Stimulated activated CD8-positive, alpha-beta memory T cell treated with anti-CD3 and anti-CD28 coated beads, Interleukin-7, amount 100 ng/mL, for 4 hours (primary cell): ENCODE measurements at regions not wholly inside any gene's neighbourhood (a gene's known extent, or its start where the extent isn't known, plus 50 kb on each side); places are given as distances from the start of the nearest gene placed in this dataset.

Source experiments
- DNase-seq, 2 donors: peaks; one replicate each; pipeline ENCODE4 v3.0.0-alpha.2; 2020; ENCODE audit warnings: low read depth in 2 of 2

DNA sequence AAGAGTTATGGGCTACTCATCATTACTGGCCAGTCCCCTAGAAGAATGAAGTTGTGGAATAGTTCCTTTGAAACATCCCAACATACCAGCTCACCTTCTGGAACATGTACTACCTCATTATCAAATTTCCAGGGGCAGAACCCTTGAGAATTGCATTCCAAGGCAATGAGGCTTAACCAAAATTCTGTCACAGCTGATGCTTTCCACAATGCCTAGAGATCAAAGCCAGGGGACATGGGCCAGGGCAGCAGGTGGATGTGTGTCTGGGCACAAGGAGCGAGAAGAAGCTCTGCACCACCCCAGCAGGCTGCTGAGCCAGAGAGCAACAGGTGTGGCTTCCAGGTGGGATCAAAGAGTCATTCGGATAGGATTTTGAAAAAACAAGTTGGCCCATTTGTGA, 362.1 kb downstream of the EFNB2 start:
- DNase-seq: no peak

DNA sequence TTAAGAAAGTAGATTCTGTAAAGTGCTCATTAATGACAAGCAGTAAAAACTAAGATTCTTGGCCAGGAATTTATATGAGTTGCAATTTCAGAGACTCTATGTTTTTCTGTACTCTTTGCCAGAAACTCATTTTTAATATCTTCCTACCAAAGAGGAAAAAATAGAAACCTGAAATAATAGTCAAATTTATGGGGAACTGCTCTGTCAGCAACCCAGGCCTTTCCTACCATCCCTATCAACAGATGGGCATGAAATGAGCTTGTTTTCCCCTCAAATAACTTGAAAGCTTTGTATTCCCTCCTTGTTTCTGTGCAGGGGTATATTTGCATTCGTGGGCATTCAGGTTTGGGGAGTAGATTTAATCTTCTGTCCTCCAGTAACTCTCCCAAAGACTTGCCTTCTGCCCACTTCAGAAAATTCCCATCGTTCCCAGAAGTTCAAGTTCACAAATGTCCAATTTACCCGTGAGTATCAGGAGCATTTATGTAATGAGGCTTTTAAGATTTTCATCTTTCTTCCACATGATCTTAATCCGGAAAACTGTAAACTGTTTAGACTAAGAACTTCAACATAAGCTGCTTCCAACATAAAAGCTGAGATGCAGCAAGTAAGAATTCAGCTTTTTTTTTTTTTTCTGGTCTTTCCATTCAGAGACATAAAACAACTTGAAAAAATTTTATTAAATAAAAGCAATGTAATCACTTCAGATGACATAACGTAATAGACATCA, 363.1 kb downstream of the EFNB2 start:
- DNase-seq: no peak

DNA sequence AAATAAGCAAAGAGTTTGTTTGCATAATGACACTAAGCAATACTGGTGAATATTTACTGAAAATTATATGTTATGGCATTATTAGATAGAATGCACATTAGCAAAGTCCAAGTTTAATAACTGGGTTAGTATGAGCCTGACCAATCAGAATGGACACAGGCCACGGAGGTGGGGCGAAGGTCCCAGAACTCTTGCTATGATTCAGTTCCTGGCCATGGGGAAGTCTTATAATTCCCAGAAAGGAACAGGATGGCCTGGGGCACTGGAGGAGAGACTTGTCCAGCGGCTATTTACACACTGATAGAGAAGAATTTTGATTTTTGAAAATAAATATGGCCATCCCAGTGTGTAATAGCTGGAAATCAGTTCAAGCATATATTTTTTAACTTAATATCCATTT, 372.0 kb downstream of the EFNB2 start:
- no peak for DNase-seq

DNA sequence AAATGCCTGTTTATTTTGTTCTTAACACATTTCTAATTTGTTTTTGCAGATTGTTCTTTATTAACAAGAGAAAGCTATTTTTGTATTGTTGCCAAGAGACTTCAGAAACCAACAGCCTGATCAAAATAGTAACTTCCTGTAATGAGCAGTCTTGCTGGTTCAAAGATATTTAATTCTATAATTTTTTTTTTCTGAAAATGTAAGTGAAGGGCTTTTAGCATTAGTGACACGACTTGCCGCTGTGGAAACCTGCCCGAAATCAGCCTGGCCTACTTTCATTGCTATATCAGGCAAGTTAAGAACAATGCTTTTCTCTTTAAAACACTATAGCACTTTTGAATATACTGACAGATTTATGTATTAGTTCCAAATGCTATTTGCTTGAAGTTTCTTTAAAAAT, 374.3 kb downstream of the EFNB2 start:
- DNase-seq: no peak

DNA sequence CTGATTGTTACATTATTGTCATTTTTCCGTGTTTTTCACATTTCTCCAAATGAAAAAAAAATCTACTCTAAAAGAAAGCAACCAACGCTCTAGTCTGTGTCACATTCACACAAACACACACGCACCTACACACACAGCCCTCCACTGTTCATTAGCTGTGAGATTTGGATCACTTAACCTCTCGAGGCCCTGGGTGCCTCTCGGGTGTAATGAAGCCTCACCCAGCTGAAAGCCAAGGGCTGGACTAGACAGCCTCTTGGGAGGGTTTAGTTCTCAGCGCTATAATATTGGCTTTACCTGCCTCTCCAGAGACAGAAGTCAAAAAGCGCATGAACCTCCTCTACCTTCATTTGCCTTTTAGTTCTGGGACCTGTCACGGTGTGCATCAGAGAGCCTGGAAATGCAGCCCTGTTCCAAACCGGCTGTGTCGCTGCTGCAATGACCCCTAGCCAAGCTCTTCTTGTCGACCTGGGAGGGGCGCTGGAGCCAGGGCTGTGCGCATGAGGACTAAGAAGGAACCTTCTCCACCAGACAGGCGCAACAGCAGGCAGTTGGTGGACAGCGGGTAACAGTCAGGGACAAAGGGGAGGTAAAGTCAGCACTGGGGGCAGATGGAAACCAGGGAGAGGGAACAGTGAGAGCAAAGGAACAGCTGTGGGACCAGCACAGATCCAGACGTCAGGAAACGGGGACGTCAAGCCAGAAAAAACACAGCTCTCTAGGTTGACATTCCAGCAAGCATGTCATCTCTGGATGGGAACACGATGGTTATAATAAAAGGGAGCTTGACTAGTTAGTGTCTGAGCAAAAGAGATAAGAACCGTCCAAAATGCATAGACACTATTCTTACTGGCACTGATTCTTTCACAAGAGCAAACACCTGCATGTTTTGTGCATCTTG, 375.9 kb downstream of the EFNB2 start:
- DNase-seq: no peak

DNA sequence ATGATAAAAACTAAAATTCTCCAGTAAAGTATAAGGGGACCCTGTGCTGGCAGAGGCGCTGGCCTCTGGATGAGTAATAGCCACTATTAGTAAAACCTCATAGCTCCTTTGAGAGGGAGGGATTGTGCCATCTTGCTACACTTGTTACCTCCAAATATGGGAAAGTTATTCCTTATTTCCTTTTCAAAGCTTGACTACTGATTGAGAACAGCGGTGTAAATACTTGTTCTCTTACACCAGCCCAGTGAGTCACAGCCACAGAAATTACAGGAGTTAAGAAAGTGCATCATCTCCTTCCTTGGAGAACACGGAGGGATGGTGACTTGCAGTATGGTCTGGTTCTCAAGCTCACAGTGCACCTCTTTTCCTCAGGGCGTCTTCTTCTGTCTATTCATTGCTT, 379.0 kb downstream of the EFNB2 start:
- DNase-seq: no peak

DNA sequence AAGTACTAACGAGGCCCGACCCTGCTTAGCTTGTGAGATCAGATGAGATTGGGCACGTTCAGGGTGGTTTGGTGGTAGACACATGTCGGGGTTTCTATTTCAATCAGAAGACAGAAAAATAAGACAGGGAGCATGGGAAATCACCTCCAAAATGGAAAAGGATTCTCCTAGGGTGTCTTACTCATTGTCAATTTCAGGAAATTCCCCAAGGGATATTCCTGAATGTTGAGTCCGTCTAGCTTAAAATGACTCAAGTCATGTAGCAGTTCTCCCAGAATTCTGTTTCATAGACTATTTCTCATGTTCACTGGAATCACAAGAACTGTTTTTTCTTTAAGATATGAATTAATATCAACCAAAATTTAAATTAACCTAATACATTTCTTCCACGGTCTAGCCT, 380.1 kb downstream of the EFNB2 start:
- no peak for DNase-seq

DNA sequence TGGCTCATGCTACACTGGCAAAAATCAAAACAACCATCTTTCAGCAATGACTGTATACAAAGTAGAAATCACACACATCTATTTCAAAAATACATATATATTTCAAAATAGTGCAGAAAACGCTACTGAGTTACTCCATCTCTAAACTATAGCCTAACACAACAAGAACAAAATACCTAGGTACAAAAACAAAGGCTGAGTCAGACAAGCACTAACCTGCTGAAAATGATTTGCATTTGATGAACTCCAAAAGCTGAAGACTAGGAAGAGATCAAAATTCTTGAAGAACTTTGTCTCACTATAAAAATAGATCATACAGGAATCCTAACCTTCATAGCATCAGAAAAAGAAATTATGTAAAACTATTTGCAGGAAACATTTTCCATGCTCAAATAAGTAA, 381.6 kb downstream of the EFNB2 start:
- DNase-seq: no peak

DNA sequence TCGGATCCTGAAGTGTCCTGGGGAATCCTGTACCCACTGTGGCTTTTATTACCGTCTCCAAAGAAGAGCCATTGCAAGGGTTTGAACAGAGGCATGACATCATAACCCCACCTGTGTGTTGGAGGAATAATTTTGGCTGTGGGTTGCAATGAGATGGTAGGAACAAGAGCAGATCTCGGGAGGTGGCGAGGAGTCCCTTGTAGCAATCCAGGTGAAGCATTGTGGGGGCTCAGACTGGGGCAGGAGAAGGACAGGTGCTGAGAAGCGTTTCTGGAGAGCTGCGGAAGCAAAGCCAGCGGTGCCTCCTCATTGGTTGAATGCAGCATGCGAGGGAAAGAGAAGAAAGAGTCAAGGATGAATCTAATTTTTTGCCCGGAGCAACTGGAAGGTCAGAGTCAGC, 382.4 kb downstream of the EFNB2 start:
- no peak for DNase-seq

DNA sequence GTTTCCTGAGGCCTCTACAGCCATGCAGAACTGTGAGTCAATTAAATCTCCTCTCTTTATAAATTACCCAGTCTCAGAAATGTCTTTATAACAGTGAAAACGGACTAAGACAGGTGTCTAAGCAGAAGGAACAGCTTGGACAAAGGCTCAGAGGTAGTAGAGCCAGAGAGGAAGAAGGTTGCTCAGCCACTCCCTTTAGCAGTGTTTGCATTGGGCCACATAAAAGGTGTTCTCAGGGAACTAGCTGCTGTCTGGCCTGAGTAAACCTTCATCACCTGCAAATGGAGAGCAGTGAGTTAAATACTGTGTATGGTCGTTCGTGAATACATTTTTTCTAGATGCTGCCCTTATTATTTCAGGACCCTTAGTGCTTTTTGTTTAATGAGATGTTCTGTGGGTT, 383.4 kb downstream of the EFNB2 start:
- DNase-seq: no peak

DNA sequence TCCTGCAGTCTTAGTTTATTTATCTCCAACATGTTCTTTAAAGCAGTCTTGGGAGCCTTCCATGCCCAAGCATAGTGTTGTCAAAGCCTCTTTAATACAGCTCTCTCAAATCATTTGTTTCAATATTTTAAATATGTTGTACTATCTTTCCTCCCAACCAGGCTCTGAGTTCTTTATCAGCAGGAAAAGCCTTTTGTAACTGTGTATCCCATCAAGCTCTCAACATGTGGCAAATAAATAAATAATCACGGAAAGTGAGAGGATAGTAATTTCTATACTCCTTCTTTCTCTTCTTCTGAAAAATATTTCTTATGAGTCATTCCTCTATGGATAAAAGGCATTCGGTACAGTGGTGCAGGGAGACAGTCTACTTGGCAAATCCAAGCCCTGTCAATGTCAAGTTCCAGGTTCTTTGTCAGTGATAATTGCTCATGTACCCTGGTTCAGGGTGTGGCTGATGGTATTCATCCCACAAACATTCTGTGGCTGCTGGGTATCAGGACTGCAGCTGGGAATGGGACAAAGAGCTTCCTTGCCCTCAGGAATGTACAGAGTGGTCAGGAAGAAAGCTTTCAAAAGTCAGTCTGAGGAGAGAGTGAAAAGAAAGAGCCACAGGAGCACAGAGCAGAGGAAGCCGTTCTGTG, 384.3 kb downstream of the EFNB2 start:
- no peak for DNase-seq

DNA sequence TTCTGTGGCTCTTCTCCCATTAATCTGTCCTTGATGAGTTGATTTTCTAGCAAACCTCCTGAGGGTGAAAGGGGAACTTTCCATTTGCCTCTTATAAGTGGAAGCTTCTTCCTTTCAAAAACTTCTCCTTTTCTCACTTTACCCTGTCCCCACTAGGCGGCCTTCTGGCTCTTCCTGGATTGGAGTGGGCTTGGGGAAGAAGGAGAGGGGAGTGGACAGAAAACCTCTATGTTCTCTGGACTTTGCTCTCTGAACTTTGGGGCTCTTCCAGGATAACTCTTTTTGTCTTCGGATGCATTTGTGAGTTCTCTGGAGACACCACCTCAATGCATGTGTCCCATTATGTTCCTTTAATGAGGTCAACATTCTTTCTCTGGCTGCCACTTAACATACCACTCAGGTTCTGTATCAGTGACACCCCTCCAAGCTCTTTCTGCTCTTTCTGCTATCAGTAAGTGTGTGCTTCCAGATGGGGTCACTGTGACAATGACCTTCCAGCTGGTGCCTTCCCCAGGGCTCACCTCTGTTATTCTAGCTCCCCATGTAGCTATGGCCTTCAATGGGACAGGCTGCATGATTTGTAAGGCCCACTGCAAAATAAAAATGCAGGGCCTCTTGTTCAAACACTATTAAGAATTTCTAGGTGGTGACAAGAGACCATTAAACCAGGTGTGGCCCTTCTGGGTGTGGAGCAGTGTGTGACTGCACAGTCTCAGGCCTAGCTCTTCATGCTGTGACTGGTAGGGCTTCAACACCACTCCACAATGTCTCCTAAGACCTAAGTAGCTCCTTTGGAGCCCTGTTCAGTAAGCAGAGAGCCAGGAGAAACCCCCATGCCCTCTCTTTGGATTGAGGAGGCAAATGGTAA, 389.2 kb downstream of the EFNB2 start:
- no peak for DNase-seq

DNA sequence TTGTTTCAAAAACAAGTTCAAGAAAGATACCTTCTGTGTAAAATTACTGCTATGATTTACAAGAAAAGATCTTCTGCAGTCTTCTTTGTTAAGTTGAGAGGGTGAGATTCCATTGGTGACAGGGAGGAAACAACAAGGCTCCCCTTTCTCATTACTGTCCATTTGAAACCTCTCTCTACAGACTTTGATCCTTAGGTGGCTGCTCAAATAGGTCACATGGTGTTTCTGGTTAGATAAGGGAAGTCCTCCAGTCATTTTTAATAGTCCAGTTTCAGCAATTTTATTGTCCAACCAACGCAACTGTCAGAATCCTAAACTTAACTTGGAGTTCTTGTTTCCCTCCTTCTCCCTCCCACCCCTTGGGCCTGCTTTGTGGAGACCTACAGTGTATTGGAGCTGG, 390.4 kb downstream of the EFNB2 start:
- DNase-seq: no peak

DNA sequence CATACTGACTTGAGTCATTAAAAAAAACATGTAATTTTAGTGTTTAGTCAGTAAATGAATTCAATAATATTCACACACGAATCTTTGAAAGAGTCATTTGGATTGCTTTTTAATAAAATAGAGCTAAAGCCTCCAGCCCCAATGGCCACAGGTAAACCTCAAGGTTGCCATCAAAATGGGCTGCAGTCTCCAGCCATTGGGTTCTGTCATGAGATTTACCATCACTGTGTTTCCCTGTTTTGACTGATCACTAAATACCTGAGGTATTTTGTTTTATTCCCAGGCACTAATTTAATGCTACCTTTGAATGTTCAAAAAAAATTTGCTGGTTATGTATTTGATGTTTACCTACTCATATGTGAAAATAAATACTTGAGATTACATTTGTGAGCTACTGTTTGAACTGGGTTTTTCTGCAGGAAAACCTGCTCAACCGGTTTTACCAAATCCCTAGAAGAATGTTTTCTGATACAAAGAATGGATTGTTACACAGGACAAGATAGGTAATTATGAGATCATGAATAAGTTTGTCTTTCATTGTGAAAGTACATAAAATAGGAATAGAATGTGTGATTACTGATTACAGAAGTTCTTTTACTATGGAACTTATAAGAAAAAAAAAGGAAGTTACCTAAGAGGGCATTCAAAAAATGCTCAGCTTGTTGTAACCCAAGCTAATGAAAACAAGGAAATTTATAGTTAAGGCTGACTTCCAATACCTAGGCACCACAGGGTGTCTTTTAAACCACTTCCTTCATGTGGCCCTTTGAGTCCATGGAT, 391.3 kb downstream of the EFNB2 start:
- DNase-seq: no peak

DNA sequence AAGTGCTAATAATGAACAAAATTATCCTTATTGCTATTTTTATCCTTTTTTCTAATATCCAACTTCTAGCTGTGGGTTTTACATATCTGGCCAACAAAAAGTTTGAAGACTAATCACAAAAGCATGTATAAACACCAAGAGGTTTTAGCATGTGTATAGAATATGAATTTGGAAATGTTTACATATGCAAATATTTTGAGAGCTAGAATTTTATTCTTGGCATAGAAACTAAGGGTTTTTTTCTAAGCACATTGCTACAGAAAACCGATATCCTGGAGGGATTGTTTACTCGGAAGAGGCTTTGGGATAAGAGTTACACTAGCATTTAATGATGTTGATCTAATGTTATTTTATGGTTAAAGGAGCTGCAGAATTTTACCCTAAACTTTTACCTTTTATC, 392.1 kb downstream of the EFNB2 start:
- no peak for DNase-seq

DNA sequence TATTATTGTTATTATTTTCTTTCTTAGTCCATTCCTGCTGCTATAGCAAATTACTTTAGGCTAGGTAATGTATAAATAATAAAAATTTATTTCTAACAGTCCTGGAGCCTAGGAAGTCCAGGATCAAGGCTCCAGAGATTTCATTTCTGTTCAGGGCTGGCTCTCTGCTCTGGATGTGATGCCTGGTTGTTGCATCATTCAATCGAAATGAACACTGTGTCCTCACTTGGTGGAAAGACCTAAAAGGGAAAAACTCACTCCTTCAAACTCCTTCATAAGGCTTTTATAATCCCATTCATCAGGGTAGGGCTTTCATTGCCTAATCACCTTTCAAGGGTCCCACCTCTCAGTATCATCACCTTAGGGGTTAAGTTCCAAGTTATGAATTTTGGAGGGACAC, 395.0 kb downstream of the EFNB2 start:
- no peak for DNase-seq

DNA sequence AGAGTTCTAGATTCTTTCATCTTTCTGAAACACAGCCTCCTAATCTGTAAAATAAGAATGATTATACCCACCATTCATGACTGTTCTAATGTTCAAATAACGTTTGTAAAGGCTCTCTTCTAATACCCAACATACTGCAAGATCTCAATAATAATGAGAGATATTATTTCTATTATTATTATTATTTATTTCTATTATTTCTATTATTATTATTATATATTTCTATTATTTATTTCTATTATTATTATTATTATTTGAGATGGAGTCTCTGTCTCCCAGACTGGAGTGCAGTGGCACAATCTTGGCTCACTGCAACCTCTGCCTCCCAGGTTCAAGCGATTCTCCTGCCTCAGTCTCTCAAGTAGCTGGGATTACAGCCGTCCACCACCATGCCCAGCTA, 395.5 kb downstream of the EFNB2 start:
- no peak for DNase-seq

DNA sequence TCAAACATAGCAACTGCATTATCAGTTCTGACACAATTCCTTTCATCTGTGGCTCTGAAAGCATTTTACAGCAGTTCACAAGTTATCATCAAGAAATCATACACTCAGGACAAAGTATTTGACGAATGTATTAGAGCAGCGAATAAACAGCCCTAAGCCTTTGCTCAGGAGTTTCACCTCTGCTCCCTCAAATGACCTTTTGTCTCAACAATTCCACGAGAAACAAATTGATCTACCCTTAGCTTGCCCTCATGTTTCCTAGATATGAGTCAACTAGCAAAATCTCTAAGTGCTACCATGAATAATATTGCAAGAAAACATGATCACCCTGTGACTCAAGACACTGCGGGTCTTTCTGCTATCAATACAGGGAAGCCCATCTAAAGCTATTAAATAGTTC, 396.1 kb downstream of the EFNB2 start:
- no peak for DNase-seq

DNA sequence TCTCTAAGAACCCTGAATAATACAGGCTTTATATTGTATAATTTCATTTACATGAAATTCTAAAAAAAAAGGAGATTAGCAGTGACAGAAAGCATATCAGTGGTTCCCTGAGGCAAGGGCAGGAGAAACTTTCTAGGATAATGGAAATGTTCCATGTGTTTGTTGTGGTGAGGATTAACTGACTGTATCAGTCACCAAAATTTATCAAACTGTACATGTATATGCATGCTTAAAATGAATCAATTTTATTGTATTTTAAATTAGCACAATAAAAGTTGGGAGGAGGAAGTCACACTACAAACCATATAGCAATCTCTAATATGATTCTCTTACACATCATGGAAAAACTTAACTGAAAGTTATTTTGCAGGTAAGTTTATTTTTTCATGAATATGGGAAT, 396.8 kb downstream of the EFNB2 start:
- no peak for DNase-seq

DNA sequence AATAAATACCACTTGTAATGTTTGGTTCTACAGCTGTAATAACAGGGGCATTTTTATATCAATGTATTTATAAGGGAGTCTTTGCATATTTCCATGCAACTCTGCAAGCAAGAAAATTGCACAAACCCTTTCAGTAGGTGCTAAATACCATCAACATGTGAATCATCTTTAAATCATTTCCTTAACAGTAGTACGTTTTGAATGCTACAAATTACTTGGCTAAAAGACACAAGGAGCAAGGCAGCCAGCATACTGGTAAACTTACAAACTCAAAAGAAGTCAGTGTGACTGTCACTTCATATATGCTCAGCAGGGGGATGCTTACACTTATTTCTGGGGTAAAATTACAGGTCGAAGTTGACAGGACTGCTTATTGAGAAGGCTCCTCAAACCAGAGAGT, 402.4 kb downstream of the EFNB2 start:
- no peak for DNase-seq

DNA sequence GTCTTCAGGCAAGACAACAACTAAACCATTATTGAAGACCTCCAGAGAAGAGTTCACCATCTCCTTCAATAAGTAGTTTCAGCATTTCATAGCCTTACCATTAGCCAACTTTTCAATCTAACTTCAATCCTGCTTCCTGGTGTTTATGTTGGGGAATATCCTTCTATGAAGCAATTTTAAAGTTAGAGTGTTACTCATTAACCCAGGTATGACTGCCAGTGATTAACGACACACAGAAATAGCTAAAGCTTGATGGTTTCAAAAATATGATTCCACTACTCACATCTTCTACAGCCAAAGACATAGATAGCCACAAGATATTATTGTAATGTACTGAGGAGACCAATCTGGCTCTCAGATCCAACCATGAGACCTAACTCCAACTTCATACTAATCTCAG, 403.2 kb downstream of the EFNB2 start:
- no peak for DNase-seq
